ENCODE measurements at regions not wholly inside any gene's neighbourhood (a gene's known extent, or its start where the extent isn't known, plus 50 kb on each side); places are given as distances from the start of the nearest gene placed in this dataset.

- intact Hi-C loops (cut with micrococcal nuclease; ENCODE audit: unreplicated experiment) (no loop called here), in situ Hi-C loops (cut with MboI) (no loop called here)
- 81% methylated on average over 4 of the region's 4 CpGs for WGBS (ENCODE audit: insufficient coverage, insufficient replicate concordance, low lambda C conversion rate, missing lambda C conversion rate)
- Histone ChIP-seq H3K9ac (ENCODE audit: control insufficient read depth, insufficient read depth, low read length) (no peak overlapping the region), H2AFZ (ENCODE audit: control insufficient read depth, low read depth, low read length) (no peak overlapping the region), H3K27me3 (replicated peaks in 1 of 2; ENCODE audit: control insufficient read depth in 2 of 2, insufficient read depth in 2 of 2, low read length in 1 of 2) (no peaks in the 10 kb centered on the region), H3K79me2 (ENCODE audit: control insufficient read depth, insufficient read depth, low read length) (no peaks in the 10 kb centered on the region), H4K20me1 (ENCODE audit: control insufficient read depth, insufficient read depth) (no peaks in the 10 kb centered on the region), H3K9me3 (replicated peaks; ENCODE audit: control insufficient read depth, insufficient read depth, low read length) (no peaks in the 10 kb centered on the region), H3K4me2 (ENCODE audit: control insufficient read depth, insufficient read depth) (no peak overlapping the region), H3K36me3 (ENCODE audit: control insufficient read depth in 2 of 2, insufficient read depth in 2 of 2, low read length in 1 of 2) (no peaks in the 10 kb centered on the region), H3K4me1 (ENCODE audit: control insufficient read depth, insufficient read depth, low read length) (no peaks in the 10 kb centered on the region), H3K27ac (ENCODE audit: control insufficient read depth, insufficient read depth) (no peak overlapping the region), H3K4me3 (no peak overlapping the region)
- SMC1A ChIA-PET (ENCODE audit: uncharacterized antibody, unreplicated experiment): no interaction called here
- RAD21 ChIA-PET (ENCODE audit: unreplicated experiment): no interaction called here
- BruUV-seq (replicated peaks): no TSS peak
- TF ChIP-seq ZNF207 (IDR thresholded peaks at IDR 0.05; ENCODE audit: borderline replicate concordance) (no peak), YY1 (IDR thresholded peaks at IDR 0.05; ENCODE audit: low read depth, low read length) (no peak), POLR2AphosphoS5 (IDR thresholded peaks at IDR 0.05; ENCODE audit: low read length) (no peak), SUZ12 (IDR thresholded peaks at IDR 0.05; ENCODE audit: unreplicated experiment) (no peak), HDGF (IDR thresholded peaks at IDR 0.05) (no peak), MAX (IDR thresholded peaks at IDR 0.05; ENCODE audit: low read depth, low read length) (no peak), MTA2 (IDR thresholded peaks at IDR 0.05; ENCODE audit: low read depth) (no peak), PAX8 (IDR thresholded peaks at IDR 0.05) (no peak), SIN3A (IDR thresholded peaks at IDR 0.05; ENCODE audit: low read depth, low read length) (no peak), ZBED1 (IDR thresholded peaks at IDR 0.05; ENCODE audit: borderline replicate concordance) (no peak), ZNF217 (IDR thresholded peaks at IDR 0.05) (no peak), REST (IDR thresholded peaks at IDR 0.05; ENCODE audit: low read depth, low read length) (no peak), ZBTB4 (CRISPR knock-in tag; IDR thresholded peaks at IDR 0.05) (no peak), SMAD1 (IDR thresholded peaks at IDR 0.05; ENCODE audit: low read depth, partially characterized antibody) (no peak), POU2F2 (IDR thresholded peaks at IDR 0.05; ENCODE audit: borderline replicate concordance, low read depth, low read length) (no peak), KDM1A (IDR thresholded peaks at IDR 0.05; ENCODE audit: borderline replicate concordance) (no peak)
- ATAC-seq (no peak), DNase-seq (ENCODE audit: low read depth, low spot score) (no peak), FAIRE-seq (no peak)
- POLR2A ChIA-PET: no interaction called here
- CTCF ChIA-PET: interaction anchor here (0.6 kb wide), 1 partner anchor 735 kb away, joined by 3 read pairs; no protein-coding TSS in a partner anchor
Observed at GRCh38 chr20:41978875-41979274, 360.7 kb upstream of the CHD6 start.
